Astrocyte of the spinal cord (primary cell): ENCODE measurements at regions not wholly inside any gene's neighbourhood (a gene's known extent, or its start where the extent isn't known, plus 50 kb on each side); places are given as distances from the start of the nearest gene placed in this dataset.

Source experiments
- DNase-seq: peaks from one replicate; pipeline ENCODE4 v3.0.0; 2011; ENCODE audit warnings: low read depth, low spot score
- H3K4me3 ChIP-seq: 2 replicates; pipeline ENCODE4 v1.5.1; 2011; ENCODE audit warnings: low read depth, mild to moderate bottlenecking, low read length, moderate library complexity
- CTCF ChIP-seq: IDR thresholded peaks from 2 replicates; pipeline ENCODE4 v1.5.1; 2012; ENCODE audit warnings: low read depth, mild to moderate bottlenecking, low read length, inconsistent platforms
- in situ Hi-C: cut with HindIII; loops from 2 replicates; pipeline ENCODE4 v1.10.0; 2017; ENCODE audit warnings: low sequenced_read_pairs

- H3K4me3 ChIP-seq = no peak overlapping the region
- no peak for TF ChIP-seq CTCF
- no peak for DNase-seq
- in situ Hi-C loops = no loop called here
Observed at GRCh38 chr2:123463886-123464285, 561.2 kb upstream of the CNTNAP5 start.

DNA sequence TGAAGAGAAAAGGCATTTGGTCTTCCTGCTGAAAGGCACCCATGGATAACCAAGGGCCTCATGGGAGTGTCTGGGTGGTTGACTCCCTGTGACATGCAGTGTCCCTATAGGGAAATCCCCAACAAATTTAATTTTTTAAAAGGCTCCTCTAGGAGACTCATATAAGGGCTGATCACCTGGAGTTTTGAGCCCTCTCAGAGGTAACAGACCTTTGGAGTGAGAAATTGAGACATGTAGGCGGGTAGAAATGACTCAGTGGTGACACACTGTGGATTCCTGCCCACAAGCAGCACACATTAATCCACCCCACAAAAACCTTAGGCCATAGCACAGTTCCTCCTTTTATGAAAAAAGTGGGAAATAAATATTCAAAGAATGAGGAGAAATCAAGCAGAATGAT lies 557.0 kb upstream of the CNTNAP5 start:
- no peak for DNase-seq
- no peak for TF ChIP-seq CTCF
- no peak overlapping the region for H3K4me3 ChIP-seq
- in situ Hi-C loops = no loop called here

DNA sequence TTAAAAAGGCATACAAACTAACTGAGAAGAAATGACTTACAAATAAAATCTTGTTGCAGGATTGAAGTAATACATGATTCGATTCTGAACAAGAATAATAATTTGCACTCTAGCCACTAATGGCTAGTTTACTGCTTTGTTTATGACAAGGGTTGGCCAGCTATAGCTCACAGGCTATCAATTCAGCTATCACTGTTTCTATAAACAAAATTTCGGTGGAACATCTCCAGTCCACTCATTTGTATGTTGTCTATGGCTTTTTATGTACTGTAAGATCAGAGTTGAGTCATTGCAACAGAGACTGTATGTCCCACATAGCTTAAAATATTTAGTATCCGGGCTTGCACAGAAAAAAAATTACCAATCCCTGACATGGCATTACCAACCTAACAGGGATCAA lies 543.7 kb upstream of the CNTNAP5 start:
- no peak for DNase-seq

GRCh38 chr2:123485056-123485455 lies 540.0 kb upstream of the CNTNAP5 start:
- no peak overlapping the region for H3K4me3 ChIP-seq
- in situ Hi-C loops = no loop called here
- DNase-seq = no peak
- no peak for TF ChIP-seq CTCF

More for the DNA sequence above, 543.7 kb upstream of the CNTNAP5 start:
- in situ Hi-C loops = no loop called here
- H3K4me3 ChIP-seq = no peak overlapping the region
- TF ChIP-seq CTCF = no peak

- in situ Hi-C loops = no loop called here
- no peak for TF ChIP-seq CTCF
- H3K4me3 ChIP-seq = no peak overlapping the region
- no peak for DNase-seq
Observed at GRCh38 chr2:123493687-123494086, 531.4 kb upstream of the CNTNAP5 start.

GRCh38 chr2:123495241-123495640 lies 529.8 kb upstream of the CNTNAP5 start:
- DNase-seq = no peak
- no peak overlapping the region for H3K4me3 ChIP-seq
- in situ Hi-C loops = no loop called here
- no peak for TF ChIP-seq CTCF

DNA sequence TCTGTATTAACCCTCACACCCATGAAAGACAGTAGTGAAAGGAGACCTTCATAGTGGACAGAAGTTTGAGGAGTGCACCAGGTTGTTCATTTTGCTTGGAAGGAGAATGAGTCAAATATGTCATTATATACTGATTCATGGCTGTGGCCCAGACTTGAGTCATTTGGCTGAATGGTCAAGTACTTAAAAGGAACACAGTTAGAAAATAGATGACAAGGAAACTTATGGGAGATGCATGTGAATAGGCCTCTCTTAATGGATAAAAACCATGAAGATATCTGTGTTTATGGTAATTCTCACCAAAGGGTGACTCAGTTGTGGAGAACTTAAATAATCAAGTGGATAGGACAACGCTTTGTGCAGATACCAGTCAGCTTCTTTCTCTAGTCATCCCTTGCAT lies 524.7 kb upstream of the CNTNAP5 start:
- in situ Hi-C loops = no loop called here
- peak; percentile 8 for DNase-seq
- TF ChIP-seq CTCF = no peak
- H3K4me3 ChIP-seq = no peak overlapping the region
